MCF 10A (cell line): ENCODE measurements at regions not wholly inside any gene's neighbourhood (a gene's known extent, or its start where the extent isn't known, plus 50 kb on each side); places are given as distances from the start of the nearest gene placed in this dataset.

Source experiments
- BruUV-seq: library from RNA; stranded (reverse); fragments of 400-500 nt; replicated peaks from 2 replicates; lab custom pipeline; 2021; lab: Mats Ljungman, UMichigan
- CTCF ChIA-PET: fragments of 300-600 bp; sonication (Branson Sonifier 250); formaldehyde crosslinking; extraction: SDS; loops from one replicate; lab custom pipeline; 2021; ENCODE audit warnings: antibody characterized with exemption, inconsistent platforms; lab: Yijun Ruan, JAX
- POLR2A ChIA-PET: fragments of 300-600, 350-650 bp; sonication (Branson Sonifier 250); formaldehyde crosslinking; extraction: SDS; loops from one replicate; lab custom pipeline; 2020; ENCODE audit warnings: antibody characterized with exemption, inconsistent platforms; lab: Yijun Ruan, JAX
- DNase-seq: peaks from one replicate; pipeline ENCODE4 v3.0.0-alpha.2; 2018; ENCODE audit not compliant: unreplicated experiment
- H3K27ac Mint-ChIP-seq: one replicate; pipeline ENCODE4 v1.8.0; 2022; ENCODE audit warnings: mild to moderate bottlenecking, low read depth, mixed read lengths; ENCODE audit not compliant: unreplicated experiment
- H3K27me3 Mint-ChIP-seq: one replicate; pipeline ENCODE4 v1.8.0; 2022; ENCODE audit warnings: mixed read lengths; ENCODE audit not compliant: insufficient read depth, unreplicated experiment
- H3K36me3 Mint-ChIP-seq: one replicate; pipeline ENCODE4 v1.8.0; 2022; ENCODE audit warnings: mild to moderate bottlenecking, moderate library complexity, mixed read lengths; ENCODE audit not compliant: insufficient read depth, unreplicated experiment
- H3K4me1 Mint-ChIP-seq: one replicate; pipeline ENCODE4 v1.8.0; 2022; ENCODE audit warnings: mixed read lengths; ENCODE audit not compliant: insufficient read depth, unreplicated experiment
- H3K4me3 Mint-ChIP-seq: one replicate; pipeline ENCODE4 v1.8.0; 2022; ENCODE audit warnings: mild to moderate bottlenecking, moderate library complexity, mixed read lengths; ENCODE audit not compliant: unreplicated experiment
- H3K9me3 Mint-ChIP-seq: one replicate; pipeline ENCODE4 v1.8.0; 2022; ENCODE audit warnings: mixed read lengths; ENCODE audit not compliant: unreplicated experiment
- CTCF ChIP-seq: fragments of 200-600 bp; IDR thresholded peaks from one replicate; pipeline ENCODE4 v1.8.0; 2022; ENCODE audit warnings: antibody characterized with exemption, mild to moderate bottlenecking; ENCODE audit not compliant: unreplicated experiment
- intact Hi-C: fragments of 100-400 bp; cut with micrococcal nuclease; formaldehyde crosslinking; loops from 2 replicates; pipeline ENCODE4 v1.14.1; 2022

GRCh38 chr11:42571131-42571877, 740.5 kb upstream of the API5 start:
- ChIA-PET CTCF (interaction anchor here (1.5 kb wide), 1 partner anchor 61 kb away, joined by 4 read pairs; no protein-coding TSS in a partner anchor), POLR2A (no interaction called here)
- intact Hi-C loops: no loop called here
- Mint-ChIP-seq H3K27me3 (no peaks in the 10 kb centered on the region), H3K4me3 (no peak overlapping the region), H3K4me1 (no peaks in the 10 kb centered on the region), H3K27ac (no peak overlapping the region), H3K36me3 (no peaks in the 10 kb centered on the region), H3K9me3 (peaks cover 3% of the 10 kb centered on the region)
- TF ChIP-seq CTCF: no peak
- BruUV-seq: no TSS peak
- no peak for DNase-seq

GRCh38 chr11:42571878-42572610, 739.8 kb upstream of the API5 start:
- intact Hi-C loops: no loop called here
- Mint-ChIP-seq H3K9me3 (no peaks in the 10 kb centered on the region), H3K27me3 (no peaks in the 10 kb centered on the region), H3K4me1 (no peaks in the 10 kb centered on the region), H3K27ac (no peak overlapping the region), H3K36me3 (no peaks in the 10 kb centered on the region), H3K4me3 (no peak overlapping the region)
- DNase-seq: no peak
- TF ChIP-seq CTCF: no peak
- no TSS peak for BruUV-seq
- CTCF ChIA-PET: no interaction called here
- POLR2A ChIA-PET: no interaction called here

- ChIA-PET POLR2A (no interaction called here), CTCF (interaction anchor here (0.5 kb wide), 1 partner anchor 50 kb away, joined by 3 read pairs; no protein-coding TSS in a partner anchor)
- no peaks in the 10 kb centered on the region for H3K4me1 Mint-ChIP-seq
- H3K4me3 Mint-ChIP-seq: no peak overlapping the region
- no peak for TF ChIP-seq CTCF
- H3K36me3 Mint-ChIP-seq: no peaks in the 10 kb centered on the region
- no peaks in the 10 kb centered on the region for H3K9me3 Mint-ChIP-seq
- no peak overlapping the region for H3K27ac Mint-ChIP-seq
- intact Hi-C loops: no loop called here
- no TSS peak for BruUV-seq
- DNase-seq: no peak
- no peaks in the 10 kb centered on the region for H3K27me3 Mint-ChIP-seq
Measured at GRCh38 chr11:42576318-42576717, 735.5 kb upstream of the API5 start.

GRCh38 chr11:42589286-42589685, 722.5 kb upstream of the API5 start:
- DNase-seq: no peak
- no peaks in the 10 kb centered on the region for H3K27me3 Mint-ChIP-seq
- H3K27ac Mint-ChIP-seq: no peak overlapping the region
- ChIA-PET POLR2A (no interaction called here), CTCF (interaction anchor here (0.5 kb wide), 1 partner anchor 688 kb away, joined by 4 read pairs; no protein-coding TSS in a partner anchor)
- intact Hi-C loops: no loop called here
- no TSS peak for BruUV-seq
- TF ChIP-seq CTCF: no peak
- no peaks in the 10 kb centered on the region for H3K36me3 Mint-ChIP-seq
- no peaks in the 10 kb centered on the region for H3K9me3 Mint-ChIP-seq
- H3K4me1 Mint-ChIP-seq: no peaks in the 10 kb centered on the region
- H3K4me3 Mint-ChIP-seq: no peak overlapping the region
